ENCODE measurements at regions not wholly inside any gene's neighbourhood (a gene's known extent, or its start where the extent isn't known, plus 50 kb on each side); places are given as distances from the start of the nearest gene placed in this dataset.

DNA sequence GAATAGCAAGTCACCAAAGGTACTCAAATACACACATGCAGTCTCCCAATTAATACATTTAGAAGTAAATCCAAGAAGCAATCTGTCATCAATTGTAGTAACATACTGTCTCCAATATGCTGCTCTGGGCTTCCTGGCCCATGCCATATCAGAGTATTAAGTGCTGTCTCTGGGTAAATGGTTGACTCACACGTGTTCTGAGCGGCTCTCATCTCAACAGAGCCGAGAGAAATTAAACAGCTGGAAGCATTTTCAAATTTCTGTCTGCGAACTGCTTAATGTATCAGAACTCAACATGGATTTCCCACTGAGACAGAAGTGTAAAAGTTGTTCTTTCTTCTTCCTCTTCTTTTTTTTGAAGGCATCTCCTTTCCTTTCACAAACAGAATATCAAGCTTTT is 247.3 kb upstream of the TAS2R1 start:
- Histone ChIP-seq H3K27ac (ENCODE audit: control insufficient read depth, insufficient read depth, low read length) (no peak overlapping the region), H3K9me1 (ENCODE audit: control insufficient read depth, extremely low read depth, insufficient read depth, low read length) (no peaks in the 10 kb centered on the region), H3K4me1 (ENCODE audit: control insufficient read depth, extremely low read depth, insufficient read depth, low read length) (no peaks in the 10 kb centered on the region), H3K9ac (ENCODE audit: control insufficient read depth, extremely low read depth, insufficient read depth, low read length) (no peak overlapping the region), H4K20me1 (ENCODE audit: control insufficient read depth, extremely low read depth, insufficient read depth, low read length) (no peaks in the 10 kb centered on the region), H3K36me3 (ENCODE audit: control insufficient read depth in 2 of 2, extremely low read depth in 1 of 2, insufficient read depth in 2 of 2, low read length in 2 of 2) (no peaks in the 10 kb centered on the region), H3K27me3 (ENCODE audit: control insufficient read depth, extremely low read depth, insufficient read depth, low read length) (no peaks in the 10 kb centered on the region), H3K4me3 (ENCODE audit: control insufficient read depth in 2 of 3, extremely low read depth in 1 of 3, insufficient read depth in 2 of 3, low read depth in 1 of 3, low read length in 3 of 3) (no peak overlapping the region), H2AFZ (ENCODE audit: control insufficient read depth, low read length) (no peak overlapping the region), H3K79me2 (ENCODE audit: control insufficient read depth, insufficient read depth, low read length) (no peaks in the 10 kb centered on the region), H3K9me3 (ENCODE audit: control insufficient read depth, low read depth, low read length) (no peaks in the 10 kb centered on the region), H3K4me2 (ENCODE audit: control insufficient read depth, extremely low read depth, insufficient read depth, low read depth, low read length) (no peak overlapping the region)
- TF ChIP-seq, protein P1, sequence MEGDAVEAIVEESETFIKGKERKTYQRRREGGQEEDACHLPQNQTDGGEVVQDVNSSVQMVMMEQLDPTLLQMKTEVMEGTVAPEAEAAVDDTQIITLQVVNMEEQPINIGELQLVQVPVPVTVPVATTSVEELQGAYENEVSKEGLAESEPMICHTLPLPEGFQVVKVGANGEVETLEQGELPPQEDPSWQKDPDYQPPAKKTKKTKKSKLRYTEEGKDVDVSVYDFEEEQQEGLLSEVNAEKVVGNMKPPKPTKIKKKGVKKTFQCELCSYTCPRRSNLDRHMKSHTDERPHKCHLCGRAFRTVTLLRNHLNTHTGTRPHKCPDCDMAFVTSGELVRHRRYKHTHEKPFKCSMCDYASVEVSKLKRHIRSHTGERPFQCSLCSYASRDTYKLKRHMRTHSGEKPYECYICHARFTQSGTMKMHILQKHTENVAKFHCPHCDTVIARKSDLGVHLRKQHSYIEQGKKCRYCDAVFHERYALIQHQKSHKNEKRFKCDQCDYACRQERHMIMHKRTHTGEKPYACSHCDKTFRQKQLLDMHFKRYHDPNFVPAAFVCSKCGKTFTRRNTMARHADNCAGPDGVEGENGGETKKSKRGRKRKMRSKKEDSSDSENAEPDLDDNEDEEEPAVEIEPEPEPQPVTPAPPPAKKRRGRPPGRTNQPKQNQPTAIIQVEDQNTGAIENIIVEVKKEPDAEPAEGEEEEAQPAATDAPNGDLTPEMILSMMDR (optimal IDR thresholded peaks at IDR 0.05 in 1 of 3, IDR thresholded peaks at IDR 0.05 in 1 of 3, conservative IDR thresholded peaks at IDR 0.05 in 1 of 3; ENCODE audit: extremely low read depth in 1 of 3, insufficient read depth in 2 of 3, low read length in 3 of 3), result no peak
- no peak for TF ChIP-seq EZH2 (IDR thresholded peaks at IDR 0.05; ENCODE audit: low read length)
- FAIRE-seq (no peak), DNase-seq (ENCODE audit: low read depth, low spot score) (no peak)
- dilution Hi-C loops (cut with MboI; ENCODE audit: extremely low pct_ligation_motif_present, low sequenced_read_pairs), result no loop called here

DNA sequence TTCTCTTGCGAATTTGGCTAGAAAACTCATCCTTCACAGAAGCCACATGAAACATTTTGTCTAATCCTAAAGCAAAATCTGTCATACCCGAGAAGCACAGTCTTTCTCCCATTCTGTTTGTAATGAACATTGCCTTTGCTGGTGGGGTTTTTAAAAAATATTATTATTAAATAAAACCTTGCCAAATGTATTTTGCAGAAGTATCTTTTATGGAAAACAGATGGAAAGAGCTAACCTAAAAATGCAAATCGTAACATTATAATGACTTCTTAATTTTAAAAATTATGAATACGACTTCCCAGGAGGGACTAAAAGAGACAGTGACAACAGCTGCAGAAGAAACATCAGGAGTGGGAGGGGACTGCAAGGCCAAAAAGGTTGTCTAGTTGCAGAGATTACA is 246.3 kb upstream of the TAS2R1 start:
- Histone ChIP-seq H3K4me1 (ENCODE audit: control insufficient read depth, extremely low read depth, insufficient read depth, low read length) (no peaks in the 10 kb centered on the region), H3K36me3 (ENCODE audit: control insufficient read depth in 2 of 2, extremely low read depth in 1 of 2, insufficient read depth in 2 of 2, low read length in 2 of 2) (no peaks in the 10 kb centered on the region), H3K79me2 (ENCODE audit: control insufficient read depth, insufficient read depth, low read length) (no peaks in the 10 kb centered on the region), H2AFZ (ENCODE audit: control insufficient read depth, low read length) (no peak overlapping the region), H4K20me1 (ENCODE audit: control insufficient read depth, extremely low read depth, insufficient read depth, low read length) (no peaks in the 10 kb centered on the region), H3K4me3 (ENCODE audit: control insufficient read depth in 2 of 3, extremely low read depth in 1 of 3, insufficient read depth in 2 of 3, low read depth in 1 of 3, low read length in 3 of 3) (no peak overlapping the region), H3K9ac (ENCODE audit: control insufficient read depth, extremely low read depth, insufficient read depth, low read length) (no peak overlapping the region), H3K4me2 (ENCODE audit: control insufficient read depth, extremely low read depth, insufficient read depth, low read depth, low read length) (no peak overlapping the region), H3K9me3 (ENCODE audit: control insufficient read depth, low read depth, low read length) (no peaks in the 10 kb centered on the region), H3K9me1 (ENCODE audit: control insufficient read depth, extremely low read depth, insufficient read depth, low read length) (no peaks in the 10 kb centered on the region), H3K27ac (ENCODE audit: control insufficient read depth, insufficient read depth, low read length) (no peak overlapping the region), H3K27me3 (ENCODE audit: control insufficient read depth, extremely low read depth, insufficient read depth, low read length) (no peaks in the 10 kb centered on the region)
- dilution Hi-C loops (cut with MboI; ENCODE audit: extremely low pct_ligation_motif_present, low sequenced_read_pairs), result no loop called here
- TF ChIP-seq, protein P1 (optimal IDR thresholded peaks at IDR 0.05 in 1 of 3, IDR thresholded peaks at IDR 0.05 in 1 of 3, conservative IDR thresholded peaks at IDR 0.05 in 1 of 3; ENCODE audit: extremely low read depth in 1 of 3, insufficient read depth in 2 of 3, low read length in 3 of 3), result no peak
- no peak for TF ChIP-seq EZH2 (IDR thresholded peaks at IDR 0.05; ENCODE audit: low read length)
- FAIRE-seq (no peak), DNase-seq (ENCODE audit: low read depth, low spot score) (no peak)
